Epithelial cell of proximal tubule (primary cell): ENCODE measurements at regions not wholly inside any gene's neighbourhood (a gene's known extent, or its start where the extent isn't known, plus 50 kb on each side); places are given as distances from the start of the nearest gene placed in this dataset.
A peak's percentile ranks its signal among the peaks of the same experiment; 100 is the strongest.

Experiments used
- DNase-seq: peaks from one replicate; pipeline ENCODE4 v3.0.0-alpha.2; 2011; ENCODE audit warnings: low read depth
- H3K4me3 ChIP-seq: 2 replicates; pipeline ENCODE4 v1.5.1; 2011; ENCODE audit warnings: low read depth, mild to moderate bottlenecking, low read length
- TF ChIP-seq, protein P1 (sequence below): conservative IDR thresholded peaks from 2 replicates; pipeline ENCODE4 v1.5.1; 2012; ENCODE audit warnings: low read depth, mild to moderate bottlenecking, low read length

- TF ChIP-seq, protein P1, sequence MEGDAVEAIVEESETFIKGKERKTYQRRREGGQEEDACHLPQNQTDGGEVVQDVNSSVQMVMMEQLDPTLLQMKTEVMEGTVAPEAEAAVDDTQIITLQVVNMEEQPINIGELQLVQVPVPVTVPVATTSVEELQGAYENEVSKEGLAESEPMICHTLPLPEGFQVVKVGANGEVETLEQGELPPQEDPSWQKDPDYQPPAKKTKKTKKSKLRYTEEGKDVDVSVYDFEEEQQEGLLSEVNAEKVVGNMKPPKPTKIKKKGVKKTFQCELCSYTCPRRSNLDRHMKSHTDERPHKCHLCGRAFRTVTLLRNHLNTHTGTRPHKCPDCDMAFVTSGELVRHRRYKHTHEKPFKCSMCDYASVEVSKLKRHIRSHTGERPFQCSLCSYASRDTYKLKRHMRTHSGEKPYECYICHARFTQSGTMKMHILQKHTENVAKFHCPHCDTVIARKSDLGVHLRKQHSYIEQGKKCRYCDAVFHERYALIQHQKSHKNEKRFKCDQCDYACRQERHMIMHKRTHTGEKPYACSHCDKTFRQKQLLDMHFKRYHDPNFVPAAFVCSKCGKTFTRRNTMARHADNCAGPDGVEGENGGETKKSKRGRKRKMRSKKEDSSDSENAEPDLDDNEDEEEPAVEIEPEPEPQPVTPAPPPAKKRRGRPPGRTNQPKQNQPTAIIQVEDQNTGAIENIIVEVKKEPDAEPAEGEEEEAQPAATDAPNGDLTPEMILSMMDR = no peak
- no peak overlapping the region for H3K4me3 ChIP-seq
- DNase-seq = no peak
These were observed 352.5 kb upstream of the DCBLD2 start for GRCh38 chr3:99253963-99254355.

GRCh38 chr3:99250821-99251355, 349.4 kb upstream of the DCBLD2 start:
- TF ChIP-seq, protein P1 = no peak
- DNase-seq = no peak

GRCh38 chr3:99250272-99250671, 348.8 kb upstream of the DCBLD2 start:
- TF ChIP-seq, protein P1 = no peak
- DNase-seq = peak; percentile 39
- no peak overlapping the region for H3K4me3 ChIP-seq

More at GRCh38 chr3:99250821-99251355, 349.4 kb upstream of the DCBLD2 start:
- H3K4me3 ChIP-seq = no peak overlapping the region

GRCh38 chr3:99249627-99250026, 348.1 kb upstream of the DCBLD2 start:
- no peak overlapping the region for H3K4me3 ChIP-seq
- TF ChIP-seq, protein P1 = no peak
- DNase-seq = no peak

DNA sequence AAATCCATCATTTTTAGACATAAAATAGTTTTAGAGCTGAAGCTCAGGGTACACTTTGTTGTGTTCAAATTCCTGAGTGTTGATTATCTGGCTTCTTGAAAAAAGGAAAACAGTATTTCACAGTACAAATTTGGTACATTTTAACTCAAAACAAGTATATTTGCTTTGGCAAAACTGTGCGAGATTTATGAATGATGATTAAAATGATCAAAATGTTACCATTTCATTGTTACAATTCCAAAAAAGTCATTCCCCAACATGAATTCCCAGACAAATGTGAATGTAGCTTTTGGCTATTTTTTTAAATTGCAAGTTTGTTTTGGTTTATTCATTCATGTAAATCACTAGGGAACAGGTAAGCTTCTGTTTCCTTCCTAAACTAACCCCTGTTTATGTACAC, 347.4 kb upstream of the DCBLD2 start:
- DNase-seq = no peak
- no peak overlapping the region for H3K4me3 ChIP-seq
- TF ChIP-seq, protein P1 = no peak

GRCh38 chr3:99248130-99248529, 346.6 kb upstream of the DCBLD2 start:
- no peak overlapping the region for H3K4me3 ChIP-seq
- DNase-seq = no peak
- TF ChIP-seq, protein P1 = no peak

DNA sequence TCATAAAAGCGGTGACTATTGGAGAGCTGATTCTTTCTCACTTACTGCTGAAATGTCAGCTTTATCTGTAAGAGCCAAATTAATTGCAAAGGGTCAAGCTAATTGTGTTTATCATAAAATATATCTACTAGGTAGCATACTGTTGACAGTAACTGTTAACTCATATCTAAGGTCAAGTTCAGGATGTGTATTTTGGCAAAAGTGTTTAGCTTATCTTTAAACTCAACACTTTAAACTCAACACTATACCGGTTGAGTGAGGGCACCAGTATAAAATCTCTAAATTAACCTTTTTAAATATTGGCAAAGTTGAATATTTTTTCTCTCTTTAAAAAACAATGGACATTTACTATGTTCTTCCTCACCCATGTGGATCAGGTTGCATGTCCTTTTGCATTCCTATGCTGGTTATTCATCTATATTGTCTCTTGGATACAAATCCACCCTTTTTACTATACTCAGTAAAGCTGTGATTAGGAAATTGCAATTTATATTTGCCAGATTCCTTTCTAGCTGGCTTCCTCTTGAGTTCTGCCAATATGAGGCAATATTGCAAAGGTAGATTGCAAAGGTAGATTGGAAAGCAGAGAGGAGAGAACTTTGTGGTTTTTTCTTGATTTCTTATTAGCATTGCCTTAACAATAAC, 344.6 kb upstream of the DCBLD2 start:
- DNase-seq = no peak
- H3K4me3 ChIP-seq = no peak overlapping the region
- TF ChIP-seq, protein P1 = no peak
